C4-2B (cell line): ENCODE measurements at regions not wholly inside any gene's neighbourhood (a gene's known extent, or its start where the extent isn't known, plus 50 kb on each side); places are given as distances from the start of the nearest gene placed in this dataset.

ENCODE experiments used
- ZFX ChIP-seq: fragments of 450-650 bp; IDR thresholded peaks from 2 replicates; pipeline ENCODE4 v1.6.1; 2017
- TF ChIP-seq, protein P1 (sequence below): fragments of 450-650 bp; conservative IDR thresholded peaks from 2 replicates; pipeline ENCODE4 v1.5.1; 2017; ENCODE audit warnings: mild to moderate bottlenecking

GRCh38 chr9:115209601-115210306 lies 91.8 kb upstream of the TNC start:
- TF ChIP-seq, protein P1, sequence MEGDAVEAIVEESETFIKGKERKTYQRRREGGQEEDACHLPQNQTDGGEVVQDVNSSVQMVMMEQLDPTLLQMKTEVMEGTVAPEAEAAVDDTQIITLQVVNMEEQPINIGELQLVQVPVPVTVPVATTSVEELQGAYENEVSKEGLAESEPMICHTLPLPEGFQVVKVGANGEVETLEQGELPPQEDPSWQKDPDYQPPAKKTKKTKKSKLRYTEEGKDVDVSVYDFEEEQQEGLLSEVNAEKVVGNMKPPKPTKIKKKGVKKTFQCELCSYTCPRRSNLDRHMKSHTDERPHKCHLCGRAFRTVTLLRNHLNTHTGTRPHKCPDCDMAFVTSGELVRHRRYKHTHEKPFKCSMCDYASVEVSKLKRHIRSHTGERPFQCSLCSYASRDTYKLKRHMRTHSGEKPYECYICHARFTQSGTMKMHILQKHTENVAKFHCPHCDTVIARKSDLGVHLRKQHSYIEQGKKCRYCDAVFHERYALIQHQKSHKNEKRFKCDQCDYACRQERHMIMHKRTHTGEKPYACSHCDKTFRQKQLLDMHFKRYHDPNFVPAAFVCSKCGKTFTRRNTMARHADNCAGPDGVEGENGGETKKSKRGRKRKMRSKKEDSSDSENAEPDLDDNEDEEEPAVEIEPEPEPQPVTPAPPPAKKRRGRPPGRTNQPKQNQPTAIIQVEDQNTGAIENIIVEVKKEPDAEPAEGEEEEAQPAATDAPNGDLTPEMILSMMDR: no peak
- TF ChIP-seq ZFX: no peak
